CD4-positive, alpha-beta T cell (primary cell): ENCODE measurements at regions not wholly inside any gene's neighbourhood (a gene's known extent, or its start where the extent isn't known, plus 50 kb on each side); places are given as distances from the start of the nearest gene placed in this dataset.

ENCODE experiments used
- ATAC-seq: fragments of 200-7000 bp; cut with Tn5 transposase; one replicate; pipeline ENCODE4 v1.10.0; 2022; ENCODE audit warnings: mild to moderate bottlenecking; ENCODE audit not compliant: poor library complexity
- CTCF ChIA-PET: fragments of 350-600 bp; sonication (Branson Sonifier 250); formaldehyde crosslinking; loops from one replicate; lab custom pipeline; 2021; ENCODE audit warnings: antibody characterized with exemption, inconsistent platforms; lab: Charles Lee
- POLR2A ChIA-PET: fragments of 350-600 bp; sonication (Branson Sonifier 250); formaldehyde crosslinking; loops from one replicate; lab custom pipeline; 2021; ENCODE audit warnings: antibody characterized with exemption, inconsistent platforms; lab: Charles Lee
- DNase-seq, 14 experiments: peaks; one replicate each; pipeline ENCODE4 v3.0.0-alpha.2; 2013 to 2020; ENCODE audit warnings: mixed read lengths in 2 of 14
- H3K27ac ChIP-seq, 2 donors: one replicate each; pipeline versions ENCODE4 v1.5.1 to v1.7.0; 2013; ENCODE audit warnings: low read length in 2 of 2, low read depth in 1 of 2, mild to moderate bottlenecking in 1 of 2
- H3K27me3 ChIP-seq, 2 experiments: 1 replicate in 1 of 2; 2 replicates in 1 of 2; pipeline versions ENCODE4 v1.6.1 to v1.7.0; 2013; ENCODE audit warnings: low read length in 2 of 2, control low read depth in 1 of 2, mild to moderate bottlenecking in 1 of 2, moderate library complexity in 1 of 2; ENCODE audit not compliant: insufficient read depth in 2 of 2, control insufficient read depth in 1 of 2
- H3K36me3 ChIP-seq: one replicate; pipeline ENCODE4 v1.6.1; 2013; ENCODE audit warnings: low read length, control low read depth; ENCODE audit not compliant: insufficient read depth
- H3K4me1 ChIP-seq: one replicate; pipeline ENCODE4 v1.6.1; 2013; ENCODE audit warnings: low read length, control low read depth; ENCODE audit not compliant: insufficient read depth
- H3K4me3 ChIP-seq: one replicate; pipeline ENCODE4 v1.5.1; 2013; ENCODE audit warnings: mild to moderate bottlenecking, low read length, moderate library complexity
- H3K9me3 ChIP-seq, 2 experiments: 1 replicate in 1 of 2; 2 replicates in 1 of 2; pipeline versions ENCODE4 v1.6.1 to v1.7.0; 2013; ENCODE audit warnings: low read length in 2 of 2, mild to moderate bottlenecking in 2 of 2, control low read depth in 1 of 2, moderate library complexity in 1 of 2; ENCODE audit not compliant: control insufficient read depth in 1 of 2, insufficient read depth in 1 of 2
- H3K27ac Mint-ChIP-seq: one replicate; pipeline ENCODE4 v1.8.0; 2020; ENCODE audit warnings: mixed read lengths
- H3K27me3 Mint-ChIP-seq: one replicate; pipeline ENCODE4 v1.8.0; 2021; ENCODE audit warnings: mixed read lengths
- H3K36me3 Mint-ChIP-seq: one replicate; pipeline ENCODE4 v1.8.0; 2021; ENCODE audit warnings: low read depth, mixed read lengths
- H3K4me1 Mint-ChIP-seq: one replicate; pipeline ENCODE4 v1.8.0; 2021; ENCODE audit warnings: low read depth, mixed read lengths
- H3K4me3 Mint-ChIP-seq: one replicate; pipeline ENCODE4 v1.8.0; 2020; ENCODE audit warnings: mild to moderate bottlenecking, mixed read lengths
- H3K9me3 Mint-ChIP-seq: one replicate; pipeline ENCODE4 v1.8.0; 2020; ENCODE audit warnings: mixed read lengths
- CTCF ChIP-seq: fragments of 200-600 bp; IDR thresholded peaks from one replicate; pipeline ENCODE4 v1.8.0; 2022; ENCODE audit warnings: antibody characterized with exemption, mild to moderate bottlenecking
- intact Hi-C, 2 experiments: fragments of 100-400 bp; cut with DNase I in 1 of 2; cut with micrococcal nuclease in 1 of 2; formaldehyde crosslinking; loops; one replicate each; pipeline versions ENCODE4 v1.15.1 to v1.9.0; 2023 to 2025; cut with DNase I, micrococcal nuclease

DNA sequence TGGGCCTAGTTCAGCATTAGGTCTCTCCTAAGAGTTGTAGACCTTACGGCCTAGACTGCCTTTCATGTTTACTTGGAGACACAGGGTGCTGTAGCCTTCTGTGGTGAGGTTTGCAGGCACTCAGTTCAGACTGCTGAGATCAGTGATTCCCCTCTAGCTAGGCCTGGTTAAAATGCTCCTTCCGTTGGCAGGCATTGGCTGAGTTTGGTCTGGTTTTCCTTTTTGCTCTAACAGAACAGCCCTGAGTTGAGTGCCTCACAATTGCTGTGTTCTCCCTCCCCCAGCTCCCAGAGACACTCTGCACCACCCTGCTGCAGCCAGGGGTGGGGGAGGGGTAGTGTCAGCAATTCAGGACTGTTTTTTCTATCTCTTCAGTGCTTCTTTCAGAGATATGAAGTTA is 178.9 kb upstream of the DYRK2 start:
- Mint-ChIP-seq H3K4me1 (peaks cover 26% of the 10 kb centered on the region), H3K9me3 (peaks cover 3% of the 10 kb centered on the region), H3K36me3 (no peaks in the 10 kb centered on the region), H3K4me3 (peak overlapping the region; percentile 30), H3K27ac (peak overlapping the region; percentile 42), H3K27me3 (no peaks in the 10 kb centered on the region)
- peaks cover 4% of the 10 kb centered on the region for H3K4me1 ChIP-seq
- ChIA-PET CTCF (no interaction called here), POLR2A (interaction anchor here (0.6 to 1.1 kb wide), 5 partner anchors 84 to 181 kb away, joined by 3 to 5 read pairs (median 3); partner anchors contain the start of gene DYRK2)
- TF ChIP-seq CTCF = no peak
- H3K27ac ChIP-seq = no peak overlapping the region
- ATAC-seq (peak; percentile 58), DNase-seq (no peak)
- peaks cover 0 to 3% of the 10 kb centered on the region in 2 experiments for H3K9me3 ChIP-seq
- no peak overlapping the region for H3K4me3 ChIP-seq
- intact Hi-C loops = no loop called here
- no peaks in the 10 kb centered on the region for H3K36me3 ChIP-seq
- no peaks in the 10 kb centered on the region for H3K27me3 ChIP-seq

- no peaks in the 10 kb centered on the region for H3K36me3 Mint-ChIP-seq
- H3K4me3 Mint-ChIP-seq = no peak overlapping the region
- TF ChIP-seq CTCF = no peak
- no peaks in the 10 kb centered on the region for H3K9me3 Mint-ChIP-seq
- no peak for ATAC-seq
- DNase-seq = no peak
- Histone ChIP-seq H3K27me3 (no peaks in the 10 kb centered on the region), H3K9me3 (peaks cover 0 to 3% of the 10 kb centered on the region in 2 experiments), H3K4me3 (no peak overlapping the region), H3K4me1 (peaks cover 11% of the 10 kb centered on the region), H3K27ac (no peak overlapping the region), H3K36me3 (no peaks in the 10 kb centered on the region)
- intact Hi-C loops = no loop called here
- POLR2A ChIA-PET = no interaction called here
- peaks cover 26% of the 10 kb centered on the region for H3K4me1 Mint-ChIP-seq
- CTCF ChIA-PET = no interaction called here
- H3K27ac Mint-ChIP-seq = no peak overlapping the region
- no peaks in the 10 kb centered on the region for H3K27me3 Mint-ChIP-seq
These were observed 176.7 kb upstream of the DYRK2 start for GRCh38 chr12:67471810-67472209.

DNA sequence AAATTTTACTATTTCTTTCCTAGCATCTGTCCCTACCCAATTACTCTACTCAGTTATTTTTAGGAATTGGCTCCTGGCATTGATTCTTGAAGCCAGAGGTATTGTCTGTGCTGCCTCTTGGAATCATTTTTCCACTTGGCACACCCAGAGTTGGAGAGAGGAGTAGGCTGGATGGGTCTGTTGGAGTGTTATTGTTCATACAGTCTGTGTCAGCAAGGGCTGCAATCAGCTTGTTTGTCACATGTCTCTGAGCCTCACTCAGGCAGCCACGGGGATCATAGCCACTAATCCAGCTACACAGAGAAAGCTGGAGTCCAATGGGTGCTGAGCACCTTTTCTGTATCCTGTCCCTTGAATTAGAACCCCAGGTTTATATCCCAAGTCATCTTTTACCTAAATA is 176.0 kb upstream of the DYRK2 start:
- H3K4me3 Mint-ChIP-seq = no peak overlapping the region
- no peaks in the 10 kb centered on the region for H3K27me3 Mint-ChIP-seq
- H3K27ac ChIP-seq = no peak overlapping the region
- intact Hi-C loops = no loop called here
- no peak for TF ChIP-seq CTCF
- H3K9me3 ChIP-seq = peaks cover 0 to 3% of the 10 kb centered on the region in 2 experiments
- ATAC-seq = no peak
- no peaks in the 10 kb centered on the region for H3K36me3 ChIP-seq
- no peaks in the 10 kb centered on the region for H3K9me3 Mint-ChIP-seq
- H3K4me1 ChIP-seq = peaks cover 11% of the 10 kb centered on the region
- H3K36me3 Mint-ChIP-seq = no peaks in the 10 kb centered on the region
- CTCF ChIA-PET = no interaction called here
- no peak overlapping the region for H3K27ac Mint-ChIP-seq
- no peak overlapping the region for H3K4me3 ChIP-seq
- H3K4me1 Mint-ChIP-seq = peaks cover 26% of the 10 kb centered on the region
- no peak for DNase-seq
- POLR2A ChIA-PET = no interaction called here
- H3K27me3 ChIP-seq = no peaks in the 10 kb centered on the region
